Activated CD4-positive, CD25-positive, alpha-beta regulatory T cell treated with anti-CD3 and anti-CD28 coated beads, Interleukin-2, amount 50 U/mL, for 72 hours (primary cell): ENCODE measurements at regions not wholly inside any gene's neighbourhood (a gene's known extent, or its start where the extent isn't known, plus 50 kb on each side); places are given as distances from the start of the nearest gene placed in this dataset.

Experiments used
- DNase-seq: peaks from one replicate; pipeline ENCODE4 v3.0.0; 2021

- DNase-seq = no peak
These were observed 365.2 kb downstream of the FBXO15 start for GRCh38 chr18:73782405-73782804.

GRCh38 chr18:73780218-73780617 is 367.4 kb downstream of the FBXO15 start:
- no peak for DNase-seq

GRCh38 chr18:73778032-73778359 is 369.6 kb downstream of the FBXO15 start:
- no peak for DNase-seq

- no peak for DNase-seq
These were observed 370.1 kb downstream of the FBXO15 start for GRCh38 chr18:73777356-73778031.

- no peak for DNase-seq
These were observed 372.7 kb downstream of the FBXO15 start for GRCh38 chr18:73774811-73775509.

- no peak for DNase-seq
These were observed 379.6 kb downstream of the FBXO15 start for GRCh38 chr18:73768043-73768442.

GRCh38 chr18:73766910-73767515 is 380.6 kb downstream of the FBXO15 start:
- no peak for DNase-seq

GRCh38 chr18:73758446-73758845 is 389.2 kb downstream of the FBXO15 start:
- no peak for DNase-seq

GRCh38 chr18:73756256-73757091 is 391.2 kb downstream of the FBXO15 start:
- no peak for DNase-seq

GRCh38 chr18:73752965-73753364 is 394.7 kb downstream of the FBXO15 start:
- no peak for DNase-seq

- no peak for DNase-seq
These were observed 395.1 kb downstream of the FBXO15 start for GRCh38 chr18:73752546-73752945.

GRCh38 chr18:73750052-73750451 is 397.6 kb downstream of the FBXO15 start:
- DNase-seq = no peak

GRCh38 chr18:73749304-73749703 is 398.3 kb downstream of the FBXO15 start:
- DNase-seq = no peak

GRCh38 chr18:73748731-73749130 is 398.9 kb downstream of the FBXO15 start:
- DNase-seq = no peak

- DNase-seq = no peak
These were observed 401.5 kb downstream of the FBXO15 start for GRCh38 chr18:73746101-73746500.

- no peak for DNase-seq
These were observed 404.7 kb downstream of the FBXO15 start for GRCh38 chr18:73742957-73743356.

GRCh38 chr18:73741946-73742345 is 405.7 kb downstream of the FBXO15 start:
- no peak for DNase-seq

GRCh38 chr18:73739098-73739497 is 408.5 kb downstream of the FBXO15 start:
- DNase-seq = no peak

GRCh38 chr18:73737990-73738389 is 409.6 kb downstream of the FBXO15 start:
- DNase-seq = no peak

GRCh38 chr18:73735836-73736235 is 411.8 kb downstream of the FBXO15 start:
- DNase-seq = no peak

GRCh38 chr18:73733806-73734314 is 413.8 kb downstream of the FBXO15 start:
- DNase-seq = no peak

- no peak for DNase-seq
These were observed 414.3 kb downstream of the FBXO15 start for GRCh38 chr18:73733376-73733775.

- no peak for DNase-seq
These were observed 419.0 kb downstream of the FBXO15 start for GRCh38 chr18:73728657-73729056.
